ENCODE measurements at regions not wholly inside any gene's neighbourhood (a gene's known extent, or its start where the extent isn't known, plus 50 kb on each side); places are given as distances from the start of the nearest gene placed in this dataset.

DNA sequence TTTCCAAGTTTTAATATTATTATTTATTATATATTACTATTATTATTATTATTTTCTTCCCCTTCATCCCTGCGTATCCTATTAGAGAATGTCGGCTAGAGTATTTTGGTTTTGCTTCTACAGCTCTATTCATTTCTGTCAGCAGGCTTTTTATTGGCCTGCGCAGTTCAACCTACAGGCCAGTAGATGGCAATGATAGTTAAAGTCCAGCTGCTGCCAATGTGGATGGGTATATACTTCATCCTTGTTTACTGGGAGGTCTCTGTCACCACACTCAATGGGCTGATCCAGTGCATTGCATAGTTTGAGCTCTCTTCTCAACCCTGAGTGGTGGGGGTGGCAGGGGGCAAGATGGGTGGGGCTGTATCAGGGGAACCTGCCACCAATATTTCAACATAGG lies 799.8 kb downstream of the NSUN3 start:
- H3K9me3 ChIP-seq: peaks cover 38% of the 10 kb centered on the region
- H3K4me1 ChIP-seq: no peaks in the 10 kb centered on the region
- no peak overlapping the region for H3K27ac ChIP-seq
- DNase-seq (ENCODE audit: low spot score in 2 of 2): no peak
- WGBS: 94% methylated on average over 3 of the region's 3 CpGs
- TF ChIP-seq, protein P1, sequence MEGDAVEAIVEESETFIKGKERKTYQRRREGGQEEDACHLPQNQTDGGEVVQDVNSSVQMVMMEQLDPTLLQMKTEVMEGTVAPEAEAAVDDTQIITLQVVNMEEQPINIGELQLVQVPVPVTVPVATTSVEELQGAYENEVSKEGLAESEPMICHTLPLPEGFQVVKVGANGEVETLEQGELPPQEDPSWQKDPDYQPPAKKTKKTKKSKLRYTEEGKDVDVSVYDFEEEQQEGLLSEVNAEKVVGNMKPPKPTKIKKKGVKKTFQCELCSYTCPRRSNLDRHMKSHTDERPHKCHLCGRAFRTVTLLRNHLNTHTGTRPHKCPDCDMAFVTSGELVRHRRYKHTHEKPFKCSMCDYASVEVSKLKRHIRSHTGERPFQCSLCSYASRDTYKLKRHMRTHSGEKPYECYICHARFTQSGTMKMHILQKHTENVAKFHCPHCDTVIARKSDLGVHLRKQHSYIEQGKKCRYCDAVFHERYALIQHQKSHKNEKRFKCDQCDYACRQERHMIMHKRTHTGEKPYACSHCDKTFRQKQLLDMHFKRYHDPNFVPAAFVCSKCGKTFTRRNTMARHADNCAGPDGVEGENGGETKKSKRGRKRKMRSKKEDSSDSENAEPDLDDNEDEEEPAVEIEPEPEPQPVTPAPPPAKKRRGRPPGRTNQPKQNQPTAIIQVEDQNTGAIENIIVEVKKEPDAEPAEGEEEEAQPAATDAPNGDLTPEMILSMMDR (IDR thresholded peaks at IDR 0.05): no peak
- TF ChIP-seq POLR2AphosphoS5 (IDR thresholded peaks at IDR 0.05) (no peak), EP300 (IDR thresholded peaks at IDR 0.05) (no peak), POLR2A (IDR thresholded peaks at IDR 0.05) (no peak)
- H3K4me3 ChIP-seq: no peak overlapping the region
- no peaks in the 10 kb centered on the region for H3K27me3 ChIP-seq
- H3K36me3 ChIP-seq: no peaks in the 10 kb centered on the region

DNA sequence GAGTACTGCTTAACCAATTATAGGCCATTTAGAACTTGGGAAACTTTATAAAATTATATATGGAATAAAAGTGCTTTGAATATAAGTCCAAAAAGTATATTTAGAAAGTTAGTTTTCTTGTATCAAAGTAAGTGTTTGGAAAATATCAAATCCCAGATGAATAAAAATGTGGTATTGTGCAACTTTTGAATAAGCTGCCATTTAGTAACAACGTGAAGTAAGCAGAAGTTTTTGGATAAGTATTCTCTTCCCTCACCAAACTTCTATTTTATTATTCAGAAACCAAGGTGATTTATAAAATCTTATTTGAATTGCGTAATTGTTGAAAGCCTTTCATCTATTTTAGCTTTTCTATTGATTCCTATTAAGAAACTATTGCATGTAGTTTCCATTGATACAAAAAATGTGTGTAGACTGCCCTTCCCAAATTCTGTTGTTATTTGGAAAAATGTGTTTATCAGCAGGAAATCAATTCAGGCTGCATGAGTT lies 806.2 kb downstream of the NSUN3 start:
- H3K4me3 ChIP-seq: no peak overlapping the region
- H3K9me3 ChIP-seq: peaks cover 10% of the 10 kb centered on the region
- no peaks in the 10 kb centered on the region for H3K4me1 ChIP-seq
- no peak for DNase-seq (ENCODE audit: low spot score in 2 of 2)
- 53% methylated on average over 2 of the region's 2 CpGs for WGBS
- no peak overlapping the region for H3K27ac ChIP-seq
- H3K36me3 ChIP-seq: no peaks in the 10 kb centered on the region
- no peaks in the 10 kb centered on the region for H3K27me3 ChIP-seq
- TF ChIP-seq POLR2AphosphoS5 (IDR thresholded peaks at IDR 0.05) (no peak), POLR2A (IDR thresholded peaks at IDR 0.05) (no peak), EP300 (IDR thresholded peaks at IDR 0.05) (no peak)
- TF ChIP-seq, protein P1 (IDR thresholded peaks at IDR 0.05): no peak

DNA sequence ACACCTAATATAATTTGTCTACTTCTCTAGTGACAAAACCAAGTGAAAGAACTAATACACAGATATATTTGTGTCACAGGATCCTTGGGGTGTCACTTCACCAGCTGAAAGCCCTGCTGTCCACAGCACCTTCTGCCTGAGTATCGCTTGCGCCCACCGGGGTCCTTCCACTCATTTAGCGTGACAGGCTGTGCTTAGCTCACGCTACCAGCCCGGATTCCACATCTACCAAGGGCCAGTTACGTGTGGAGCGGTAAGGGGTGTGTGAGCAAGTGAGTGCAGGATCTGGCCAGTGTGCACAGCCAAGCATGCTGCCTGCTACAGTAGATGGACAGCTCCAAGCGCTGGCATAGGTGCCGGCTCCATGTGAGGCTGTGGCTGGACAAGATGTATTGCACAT lies 810.9 kb downstream of the NSUN3 start:
- WGBS: 94% methylated on average over 10 of the region's 10 CpGs
- no peak for DNase-seq (ENCODE audit: low spot score in 2 of 2)
- Histone ChIP-seq H3K4me1 (no peaks in the 10 kb centered on the region), H3K27ac (no peak overlapping the region), H3K4me3 (no peak overlapping the region), H3K9me3 (peaks cover 3% of the 10 kb centered on the region), H3K36me3 (no peaks in the 10 kb centered on the region), H3K27me3 (no peaks in the 10 kb centered on the region)
- TF ChIP-seq POLR2A (IDR thresholded peaks at IDR 0.05) (no peak), POLR2AphosphoS5 (IDR thresholded peaks at IDR 0.05) (no peak), EP300 (IDR thresholded peaks at IDR 0.05) (no peak)
- TF ChIP-seq, protein P1 (IDR thresholded peaks at IDR 0.05): no peak

DNA sequence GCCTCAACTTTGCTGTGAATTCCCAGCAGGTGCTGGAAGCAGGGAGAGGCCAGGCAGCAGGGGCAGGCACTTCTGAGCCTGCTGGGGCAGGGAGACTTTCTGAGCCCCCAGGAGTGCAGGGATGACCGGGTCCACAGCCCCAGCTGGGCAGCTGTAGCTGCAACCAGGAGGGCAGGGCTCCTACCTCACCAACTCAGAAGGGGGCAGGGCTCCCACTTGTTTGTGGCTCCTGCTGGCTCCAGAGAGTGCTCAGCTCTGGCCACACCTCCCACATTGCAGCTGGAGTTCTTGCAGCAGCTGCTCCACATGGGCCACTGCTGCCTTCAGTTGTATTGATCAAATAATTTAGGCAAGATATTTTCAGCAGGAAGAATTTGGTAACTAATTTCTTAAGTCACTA lies 812.3 kb downstream of the NSUN3 start:
- H3K36me3 ChIP-seq: no peaks in the 10 kb centered on the region
- no peak overlapping the region for H3K27ac ChIP-seq
- no peaks in the 10 kb centered on the region for H3K27me3 ChIP-seq
- TF ChIP-seq POLR2AphosphoS5 (IDR thresholded peaks at IDR 0.05): no peak
- no peak for TF ChIP-seq EP300 (IDR thresholded peaks at IDR 0.05)
- no peak for TF ChIP-seq POLR2A (IDR thresholded peaks at IDR 0.05)
- TF ChIP-seq, protein P1 (IDR thresholded peaks at IDR 0.05): no peak
- WGBS: no CpG with 5 or more reads among the region's 1 CpG
- peaks cover 3% of the 10 kb centered on the region for H3K9me3 ChIP-seq
- no peak overlapping the region for H3K4me3 ChIP-seq
- no peaks in the 10 kb centered on the region for H3K4me1 ChIP-seq
- no peak for DNase-seq (ENCODE audit: low spot score in 2 of 2)

DNA sequence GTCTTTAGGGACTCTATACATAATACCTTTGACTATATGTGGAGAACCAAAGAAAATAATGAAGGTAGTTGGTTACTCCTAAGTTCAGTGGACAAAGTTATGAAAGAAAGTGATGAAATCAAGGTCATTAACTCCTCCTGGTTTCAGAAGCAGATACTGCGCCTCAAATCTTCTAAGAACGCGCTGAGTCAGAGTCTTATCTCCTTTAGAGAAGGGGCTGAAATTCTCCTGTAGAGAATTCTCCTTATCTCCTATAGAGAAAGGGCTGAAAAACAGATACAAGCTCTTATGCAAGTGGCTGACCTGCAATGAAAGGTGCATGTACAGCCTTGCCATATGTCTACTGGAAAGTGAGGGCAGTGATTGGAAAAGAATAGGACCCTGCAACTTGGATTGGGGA lies 824.2 kb downstream of the NSUN3 start:
- TF ChIP-seq EP300 (IDR thresholded peaks at IDR 0.05) (no peak), POLR2AphosphoS5 (IDR thresholded peaks at IDR 0.05) (no peak), POLR2A (IDR thresholded peaks at IDR 0.05) (no peak)
- TF ChIP-seq, protein P1 (IDR thresholded peaks at IDR 0.05): no peak
- 60% methylated on average over 3 of the region's 3 CpGs for WGBS
- Histone ChIP-seq H3K9me3 (no peaks in the 10 kb centered on the region), H3K36me3 (no peaks in the 10 kb centered on the region), H3K27ac (no peak overlapping the region), H3K27me3 (no peaks in the 10 kb centered on the region), H3K4me3 (no peak overlapping the region), H3K4me1 (no peaks in the 10 kb centered on the region)
- DNase-seq (ENCODE audit: low spot score in 2 of 2): no peak
